ENCODE measurements at regions not wholly inside any gene's neighbourhood (a gene's known extent, or its start where the extent isn't known, plus 50 kb on each side); places are given as distances from the start of the nearest gene placed in this dataset.

- no peaks in the 10 kb centered on the region for H3K27me3 ChIP-seq (ENCODE audit: control insufficient read depth, insufficient read depth, low read length)
- no peak overlapping the region for H3K9ac ChIP-seq (ENCODE audit: low read length)
- H3K4me3 ChIP-seq (ENCODE audit: low read length) = no peak overlapping the region
- H3K4me1 ChIP-seq (ENCODE audit: control insufficient read depth, insufficient read depth, low read length) = no peaks in the 10 kb centered on the region
- H3K9me3 ChIP-seq (ENCODE audit: control insufficient read depth, low read length) = no peaks in the 10 kb centered on the region
- no peaks in the 10 kb centered on the region for H3K36me3 ChIP-seq (ENCODE audit: control insufficient read depth, insufficient read depth, low read length)
Observed at GRCh38 chr1:90393025-90393424, 324.1 kb downstream of the BARHL2 start.

- Histone ChIP-seq H3K36me3 (ENCODE audit: control insufficient read depth, insufficient read depth, low read length) (no peaks in the 10 kb centered on the region), H3K27me3 (ENCODE audit: control insufficient read depth, insufficient read depth, low read length) (no peaks in the 10 kb centered on the region), H3K4me1 (ENCODE audit: control insufficient read depth, insufficient read depth, low read length) (no peaks in the 10 kb centered on the region), H3K9me3 (ENCODE audit: control insufficient read depth, low read length) (no peaks in the 10 kb centered on the region), H3K9ac (ENCODE audit: low read length) (no peak overlapping the region), H3K4me3 (ENCODE audit: low read length) (no peak overlapping the region)
Observed at GRCh38 chr1:90391126-90391525, 326.0 kb downstream of the BARHL2 start.

- Histone ChIP-seq H3K36me3 (ENCODE audit: control insufficient read depth, insufficient read depth, low read length) (no peaks in the 10 kb centered on the region), H3K9ac (ENCODE audit: low read length) (no peak overlapping the region), H3K4me3 (ENCODE audit: low read length) (no peak overlapping the region), H3K4me1 (ENCODE audit: control insufficient read depth, insufficient read depth, low read length) (no peaks in the 10 kb centered on the region), H3K9me3 (ENCODE audit: control insufficient read depth, low read length) (no peaks in the 10 kb centered on the region), H3K27me3 (ENCODE audit: control insufficient read depth, insufficient read depth, low read length) (no peaks in the 10 kb centered on the region)
Observed at GRCh38 chr1:90387805-90388204, 329.3 kb downstream of the BARHL2 start.

- Histone ChIP-seq H3K4me3 (ENCODE audit: low read length) (no peak overlapping the region), H3K4me1 (ENCODE audit: control insufficient read depth, insufficient read depth, low read length) (no peaks in the 10 kb centered on the region), H3K9ac (ENCODE audit: low read length) (no peak overlapping the region), H3K27me3 (ENCODE audit: control insufficient read depth, insufficient read depth, low read length) (no peaks in the 10 kb centered on the region), H3K36me3 (ENCODE audit: control insufficient read depth, insufficient read depth, low read length) (no peaks in the 10 kb centered on the region), H3K9me3 (ENCODE audit: control insufficient read depth, low read length) (no peaks in the 10 kb centered on the region)
Observed at GRCh38 chr1:90386899-90387720, 330.0 kb downstream of the BARHL2 start.

- Histone ChIP-seq H3K4me3 (ENCODE audit: low read length) (no peak overlapping the region), H3K9me3 (ENCODE audit: control insufficient read depth, low read length) (no peaks in the 10 kb centered on the region), H3K4me1 (ENCODE audit: control insufficient read depth, insufficient read depth, low read length) (peaks cover 8% of the 10 kb centered on the region), H3K36me3 (ENCODE audit: control insufficient read depth, insufficient read depth, low read length) (no peaks in the 10 kb centered on the region), H3K9ac (ENCODE audit: low read length) (no peak overlapping the region), H3K27me3 (ENCODE audit: control insufficient read depth, insufficient read depth, low read length) (no peaks in the 10 kb centered on the region)
Observed at GRCh38 chr1:90384193-90384592, 332.9 kb downstream of the BARHL2 start.

- peaks cover 8% of the 10 kb centered on the region for H3K4me1 ChIP-seq (ENCODE audit: control insufficient read depth, insufficient read depth, low read length)
- H3K9ac ChIP-seq (ENCODE audit: low read length) = no peak overlapping the region
- no peak overlapping the region for H3K4me3 ChIP-seq (ENCODE audit: low read length)
- no peaks in the 10 kb centered on the region for H3K36me3 ChIP-seq (ENCODE audit: control insufficient read depth, insufficient read depth, low read length)
- H3K9me3 ChIP-seq (ENCODE audit: control insufficient read depth, low read length) = no peaks in the 10 kb centered on the region
- H3K27me3 ChIP-seq (ENCODE audit: control insufficient read depth, insufficient read depth, low read length) = no peaks in the 10 kb centered on the region
Observed at GRCh38 chr1:90382161-90382560, 334.9 kb downstream of the BARHL2 start.

- H3K4me3 ChIP-seq (ENCODE audit: low read length) = no peak overlapping the region
- no peaks in the 10 kb centered on the region for H3K27me3 ChIP-seq (ENCODE audit: control insufficient read depth, insufficient read depth, low read length)
- no peak overlapping the region for H3K9ac ChIP-seq (ENCODE audit: low read length)
- H3K9me3 ChIP-seq (ENCODE audit: control insufficient read depth, low read length) = no peaks in the 10 kb centered on the region
- H3K4me1 ChIP-seq (ENCODE audit: control insufficient read depth, insufficient read depth, low read length) = peaks cover 8% of the 10 kb centered on the region
- no peaks in the 10 kb centered on the region for H3K36me3 ChIP-seq (ENCODE audit: control insufficient read depth, insufficient read depth, low read length)
Observed at GRCh38 chr1:90381598-90381997, 335.5 kb downstream of the BARHL2 start.

- no peak overlapping the region for H3K4me3 ChIP-seq (ENCODE audit: low read length)
- H3K36me3 ChIP-seq (ENCODE audit: control insufficient read depth, insufficient read depth, low read length) = no peaks in the 10 kb centered on the region
- no peaks in the 10 kb centered on the region for H3K27me3 ChIP-seq (ENCODE audit: control insufficient read depth, insufficient read depth, low read length)
- H3K9me3 ChIP-seq (ENCODE audit: control insufficient read depth, low read length) = no peaks in the 10 kb centered on the region
- no peak overlapping the region for H3K9ac ChIP-seq (ENCODE audit: low read length)
- H3K4me1 ChIP-seq (ENCODE audit: control insufficient read depth, insufficient read depth, low read length) = no peaks in the 10 kb centered on the region
Observed at GRCh38 chr1:90371448-90371813, 345.7 kb downstream of the BARHL2 start.

- no peaks in the 10 kb centered on the region for H3K27me3 ChIP-seq (ENCODE audit: control insufficient read depth, insufficient read depth, low read length)
- no peaks in the 10 kb centered on the region for H3K4me1 ChIP-seq (ENCODE audit: control insufficient read depth, insufficient read depth, low read length)
- H3K9me3 ChIP-seq (ENCODE audit: control insufficient read depth, low read length) = no peaks in the 10 kb centered on the region
- H3K4me3 ChIP-seq (ENCODE audit: low read length) = no peak overlapping the region
- no peaks in the 10 kb centered on the region for H3K36me3 ChIP-seq (ENCODE audit: control insufficient read depth, insufficient read depth, low read length)
- no peak overlapping the region for H3K9ac ChIP-seq (ENCODE audit: low read length)
Observed at GRCh38 chr1:90370686-90371447, 346.2 kb downstream of the BARHL2 start.

- no peaks in the 10 kb centered on the region for H3K27me3 ChIP-seq (ENCODE audit: control insufficient read depth, insufficient read depth, low read length)
- H3K4me3 ChIP-seq (ENCODE audit: low read length) = no peak overlapping the region
- no peaks in the 10 kb centered on the region for H3K9me3 ChIP-seq (ENCODE audit: control insufficient read depth, low read length)
- no peaks in the 10 kb centered on the region for H3K4me1 ChIP-seq (ENCODE audit: control insufficient read depth, insufficient read depth, low read length)
- no peaks in the 10 kb centered on the region for H3K36me3 ChIP-seq (ENCODE audit: control insufficient read depth, insufficient read depth, low read length)
- no peak overlapping the region for H3K9ac ChIP-seq (ENCODE audit: low read length)
Observed at GRCh38 chr1:90362163-90362562, 354.9 kb downstream of the BARHL2 start.

GRCh38 chr1:90361026-90361425 lies 356.1 kb downstream of the BARHL2 start:
- H3K27me3 ChIP-seq (ENCODE audit: control insufficient read depth, insufficient read depth, low read length) = no peaks in the 10 kb centered on the region
- H3K9ac ChIP-seq (ENCODE audit: low read length) = no peak overlapping the region
- H3K9me3 ChIP-seq (ENCODE audit: control insufficient read depth, low read length) = no peaks in the 10 kb centered on the region
- H3K4me1 ChIP-seq (ENCODE audit: control insufficient read depth, insufficient read depth, low read length) = no peaks in the 10 kb centered on the region
- no peaks in the 10 kb centered on the region for H3K36me3 ChIP-seq (ENCODE audit: control insufficient read depth, insufficient read depth, low read length)
- no peak overlapping the region for H3K4me3 ChIP-seq (ENCODE audit: low read length)

- no peaks in the 10 kb centered on the region for H3K36me3 ChIP-seq (ENCODE audit: control insufficient read depth, insufficient read depth, low read length)
- H3K4me1 ChIP-seq (ENCODE audit: control insufficient read depth, insufficient read depth, low read length) = no peaks in the 10 kb centered on the region
- H3K27me3 ChIP-seq (ENCODE audit: control insufficient read depth, insufficient read depth, low read length) = no peaks in the 10 kb centered on the region
- no peaks in the 10 kb centered on the region for H3K9me3 ChIP-seq (ENCODE audit: control insufficient read depth, low read length)
- no peak overlapping the region for H3K4me3 ChIP-seq (ENCODE audit: low read length)
- H3K9ac ChIP-seq (ENCODE audit: low read length) = no peak overlapping the region
Observed at GRCh38 chr1:90359994-90360393, 357.1 kb downstream of the BARHL2 start.

Measured in mucosa of stomach (tissue), 1 donor.